Endothelial cell of umbilical vein (primary cell): ENCODE measurements at regions not wholly inside any gene's neighbourhood (a gene's known extent, or its start where the extent isn't known, plus 50 kb on each side); places are given as distances from the start of the nearest gene placed in this dataset.

Source experiments
- BruUV-seq: library from RNA; stranded (reverse); fragments of 400-500 nt; replicated peaks from 2 replicates; lab custom pipeline; 2021; lab: Mats Ljungman, UMichigan
- CTCF ChIA-PET: fragments of 300-600, 350-600 bp; sonication (Branson Sonifier 250); formaldehyde crosslinking; loops from one replicate; lab custom pipeline; 2021; ENCODE audit warnings: antibody characterized with exemption, inconsistent platforms; lab: Charles Lee
- POLR2A ChIA-PET: fragments of 300-600, 350-600 bp; sonication (Branson Sonifier 250); formaldehyde crosslinking; loops from one replicate; lab custom pipeline; 2021; ENCODE audit warnings: antibody characterized with exemption, inconsistent platforms; lab: Charles Lee
- DNase-seq: peaks from one replicate; pipeline ENCODE4 v3.0.0-alpha.2; 2011; ENCODE audit warnings: low read depth, low spot score
- FAIRE-seq: peaks from 2 replicates; lab custom pipeline; 2011; peaks lifted over from hg19 to GRCh38; lab: Jason Lieb, UNC
- H2AFZ ChIP-seq: 2 replicates; pipeline ENCODE4 v1.6.0; 2012; ENCODE audit warnings: low read depth, low read length, control low read depth, inconsistent platforms
- H3K27ac ChIP-seq: 2 replicates; pipeline ENCODE4 v1.5.1; 2011; ENCODE audit warnings: low read depth, mild to moderate bottlenecking, control low read depth, low read length, moderate library complexity; ENCODE audit not compliant: insufficient read depth
- H3K27me3 ChIP-seq, 2 experiments: 2 replicates each; pipeline versions ENCODE4 v1.6.0 to v1.6.1; 2011; ENCODE audit warnings: low read length in 2 of 2, mixed read lengths in 1 of 2; ENCODE audit not compliant: control insufficient read depth in 2 of 2, insufficient read depth in 2 of 2
- H3K36me3 ChIP-seq, 2 experiments: 2 replicates in 1 of 2; 3 replicates in 1 of 2; pipeline ENCODE4 v1.5.1; 2011; ENCODE audit warnings: low read length in 2 of 2, mild to moderate bottlenecking in 1 of 2, moderate library complexity in 1 of 2; ENCODE audit not compliant: control insufficient read depth in 2 of 2, insufficient read depth in 2 of 2; ENCODE audit errors: extremely low read depth in 1 of 2
- H3K4me1 ChIP-seq: 3 replicates; pipeline ENCODE4 v1.5.1; 2011; ENCODE audit warnings: mild to moderate bottlenecking, low read length; ENCODE audit not compliant: control insufficient read depth, insufficient read depth; ENCODE audit errors: extremely low read depth
- H3K4me2 ChIP-seq: 2 replicates; pipeline ENCODE4 v1.6.1; 2011; ENCODE audit warnings: low read length, control low read depth, mixed read lengths; ENCODE audit not compliant: insufficient read depth
- H3K4me3 ChIP-seq, 3 experiments: fragments of 200-600 bp in 1 of 3; sonication (generic), shearing (Covaris generic) in 1 of 3; replicated peaks in 1 of 3; 2 replicates each; pipeline ENCODE4 v1.5.1; 2011 to 2016; ENCODE audit warnings: control low read depth in 3 of 3, low read length in 3 of 3, mild to moderate bottlenecking in 2 of 3, inconsistent platforms in 1 of 3, low read depth in 1 of 3, moderate library complexity in 1 of 3; ENCODE audit not compliant: insufficient read depth in 1 of 3
- H3K79me2 ChIP-seq: 2 replicates; pipeline ENCODE4 v1.6.0; 2012; ENCODE audit warnings: low read length, inconsistent platforms; ENCODE audit not compliant: control insufficient read depth, insufficient read depth
- H3K9ac ChIP-seq: replicated peaks from 2 replicates; pipeline ENCODE3; 2011; ENCODE audit warnings: low read length, control low read depth; ENCODE audit not compliant: insufficient read depth; ENCODE audit errors: extremely low read depth
- H3K9me1 ChIP-seq: replicated peaks from 3 replicates; pipeline ENCODE4 v1.6.0; 2011; ENCODE audit warnings: mild to moderate bottlenecking, low read length; ENCODE audit not compliant: control insufficient read depth, insufficient read depth; ENCODE audit errors: extremely low read depth
- H3K9me3 ChIP-seq: replicated peaks from 2 replicates; pipeline ENCODE4 v1.5.1; 2012; ENCODE audit warnings: low read length, inconsistent platforms; ENCODE audit not compliant: control insufficient read depth, insufficient read depth
- H4K20me1 ChIP-seq: replicated peaks from 2 replicates; pipeline ENCODE3; 2011; ENCODE audit warnings: mild to moderate bottlenecking, low read length; ENCODE audit not compliant: control insufficient read depth, insufficient read depth; ENCODE audit errors: extremely low read depth
- EZH2 ChIP-seq: IDR thresholded peaks from 2 replicates; pipeline ENCODE4 v1.6.1; 2012; ENCODE audit warnings: borderline replicate concordance, low read depth, mild to moderate bottlenecking, moderate library complexity, low read length, inconsistent platforms; ENCODE audit not compliant: severe bottlenecking
- FOS ChIP-seq: IDR thresholded peaks from 2 replicates; pipeline ENCODE4 v1.6.1; 2011; ENCODE audit warnings: mild to moderate bottlenecking, low read length, moderate library complexity, borderline replicate concordance; ENCODE audit not compliant: insufficient read depth
- GATA2 ChIP-seq: IDR thresholded peaks from 2 replicates; pipeline ENCODE4 v1.7.0; 2011; ENCODE audit warnings: low read depth, mild to moderate bottlenecking, moderate library complexity, mixed read lengths, low read length; ENCODE audit not compliant: insufficient read length, insufficient read depth
- JUN ChIP-seq: IDR thresholded peaks from 2 replicates; pipeline ENCODE4 v1.6.1; 2011; ENCODE audit warnings: borderline replicate concordance, low read depth; ENCODE audit not compliant: insufficient read length, insufficient read depth
- MYC ChIP-seq: IDR thresholded peaks from one replicate; pipeline ENCODE4 v1.6.1; 2011; ENCODE audit warnings: mild to moderate bottlenecking, low read depth, low read length
- POLR2A ChIP-seq: IDR thresholded peaks from 2 replicates; pipeline ENCODE4 v1.6.1; 2012; ENCODE audit warnings: low read depth, mild to moderate bottlenecking, control low read depth, low read length
- POLR2AphosphoS5 ChIP-seq: IDR thresholded peaks from 2 replicates; pipeline ENCODE4 v1.6.1; 2012; ENCODE audit warnings: low read depth, mild to moderate bottlenecking, control low read depth, low read length, moderate library complexity; ENCODE audit not compliant: insufficient read depth
- dilution Hi-C: fragments of 300-500 bp; cut with MboI; formaldehyde crosslinking; loops from one replicate; pipeline ENCODE4 v1.15.0; 2019; ENCODE audit warnings: low sequenced_read_pairs; ENCODE audit not compliant: extremely low pct_ligation_motif_present
- intact Hi-C: fragments of 100-400 bp; cut with micrococcal nuclease; formaldehyde crosslinking; loops from one replicate; pipeline ENCODE4 v1.10.0; 2022
- TF ChIP-seq, protein P1 (sequence below): IDR thresholded peaks from 2 replicates; pipeline ENCODE4 v1.6.1; 2011; ENCODE audit not compliant: insufficient read depth, insufficient read length
- TF ChIP-seq, protein P2 (sequence below), 2 donors: IDR thresholded peaks; 1 replicate in 1 of 2; 2 replicates in 1 of 2; pipeline ENCODE4 v1.5.1; 2011; ENCODE audit warnings: low read length in 2 of 2, mild to moderate bottlenecking in 2 of 2, moderate library complexity in 2 of 2, control low read depth in 1 of 2, inconsistent platforms in 1 of 2, low read depth in 1 of 2; ENCODE audit not compliant: insufficient read depth in 1 of 2; ENCODE audit errors: extremely low read depth in 1 of 2

DNA sequence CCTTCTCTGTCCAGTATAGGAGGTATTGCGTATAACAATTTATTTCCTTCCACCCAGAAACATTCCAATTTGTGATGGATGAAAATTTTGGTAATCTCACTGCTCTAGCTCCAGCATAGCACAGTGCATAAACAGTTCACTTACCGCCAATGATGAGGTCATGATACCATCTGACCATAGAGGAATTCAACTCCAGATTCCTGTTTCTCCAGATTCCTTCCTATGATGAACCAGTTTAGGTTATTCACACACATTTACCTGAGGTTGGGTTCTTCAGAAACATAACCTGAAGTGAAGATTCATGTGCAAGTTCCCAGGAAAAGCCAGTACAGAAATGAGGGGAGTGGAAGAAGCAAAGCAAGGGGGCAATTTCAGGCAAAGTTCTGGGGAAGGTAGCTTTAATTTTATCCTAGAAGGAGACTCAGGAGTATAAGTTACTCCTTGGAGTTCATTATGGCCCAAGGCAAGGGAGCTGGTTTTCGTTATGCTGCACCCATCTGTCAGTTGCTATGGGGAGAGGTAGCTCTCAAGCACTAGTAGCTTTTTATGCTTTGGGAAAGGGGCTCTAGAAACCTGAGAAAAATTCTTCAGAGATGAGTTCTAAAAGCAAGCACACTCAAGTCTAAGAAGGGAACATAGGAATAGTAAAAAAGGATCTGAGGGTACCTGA, 121.6 kb downstream of the CASP12 start:
- Histone ChIP-seq H3K9me1 (no peaks in the 10 kb centered on the region), H3K27ac (no peak overlapping the region), H3K4me2 (no peak overlapping the region), H3K27me3 (no peaks in the 10 kb centered on the region), H3K36me3 (no peaks in the 10 kb centered on the region), H3K9ac (no peak overlapping the region), H3K79me2 (no peaks in the 10 kb centered on the region), H3K4me3 (no peak overlapping the region), H4K20me1 (no peaks in the 10 kb centered on the region), H3K4me1 (peaks cover 17% of the 10 kb centered on the region), H2AFZ (no peak overlapping the region), H3K9me3 (no peaks in the 10 kb centered on the region)
- TF ChIP-seq POLR2AphosphoS5 (no peak), FOS (no peak), JUN (no peak), GATA2 (no peak), EZH2 (no peak), POLR2A (no peak), MYC (no peak)
- TF ChIP-seq, protein P1, sequence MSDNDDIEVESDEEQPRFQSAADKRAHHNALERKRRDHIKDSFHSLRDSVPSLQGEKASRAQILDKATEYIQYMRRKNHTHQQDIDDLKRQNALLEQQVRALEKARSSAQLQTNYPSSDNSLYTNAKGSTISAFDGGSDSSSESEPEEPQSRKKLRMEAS: no peak
- TF ChIP-seq, protein P2, sequence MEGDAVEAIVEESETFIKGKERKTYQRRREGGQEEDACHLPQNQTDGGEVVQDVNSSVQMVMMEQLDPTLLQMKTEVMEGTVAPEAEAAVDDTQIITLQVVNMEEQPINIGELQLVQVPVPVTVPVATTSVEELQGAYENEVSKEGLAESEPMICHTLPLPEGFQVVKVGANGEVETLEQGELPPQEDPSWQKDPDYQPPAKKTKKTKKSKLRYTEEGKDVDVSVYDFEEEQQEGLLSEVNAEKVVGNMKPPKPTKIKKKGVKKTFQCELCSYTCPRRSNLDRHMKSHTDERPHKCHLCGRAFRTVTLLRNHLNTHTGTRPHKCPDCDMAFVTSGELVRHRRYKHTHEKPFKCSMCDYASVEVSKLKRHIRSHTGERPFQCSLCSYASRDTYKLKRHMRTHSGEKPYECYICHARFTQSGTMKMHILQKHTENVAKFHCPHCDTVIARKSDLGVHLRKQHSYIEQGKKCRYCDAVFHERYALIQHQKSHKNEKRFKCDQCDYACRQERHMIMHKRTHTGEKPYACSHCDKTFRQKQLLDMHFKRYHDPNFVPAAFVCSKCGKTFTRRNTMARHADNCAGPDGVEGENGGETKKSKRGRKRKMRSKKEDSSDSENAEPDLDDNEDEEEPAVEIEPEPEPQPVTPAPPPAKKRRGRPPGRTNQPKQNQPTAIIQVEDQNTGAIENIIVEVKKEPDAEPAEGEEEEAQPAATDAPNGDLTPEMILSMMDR (IDR thresholded peaks at IDR 0.05; ENCODE audit: extremely low read depth in 1 of 2, insufficient read depth in 1 of 2, low read depth in 1 of 2, low read length in 2 of 2): no peak
- no TSS peak for BruUV-seq
- no peak for DNase-seq
- CTCF ChIA-PET: no interaction called here
- FAIRE-seq: no peak
- intact Hi-C loops (no loop called here), dilution Hi-C loops (no loop called here)
- POLR2A ChIA-PET: no interaction called here
